Uterus (tissue), 3 donors: ENCODE measurements at regions not wholly inside any gene's neighbourhood (a gene's known extent, or its start where the extent isn't known, plus 50 kb on each side); places are given as distances from the start of the nearest gene placed in this dataset.

ENCODE experiments used
- DNase-seq, 2 donors: peaks; one replicate each; pipeline ENCODE4 v3.0.0-alpha.2; 2019 to 2020
- H3K27ac ChIP-seq, 2 donors: fragments of 200-600 bp; sonication (generic); 1 replicate in 1 of 2; 2 replicates in 1 of 2; pipeline ENCODE4 v1.5.1; 2016 to 2018
- H3K27me3 ChIP-seq, 2 donors: fragments of 200-600 bp; sonication (generic); one replicate each; pipeline ENCODE4 v1.5.1; 2018 to 2019; ENCODE audit warnings: control low read depth in 1 of 2
- H3K36me3 ChIP-seq, 2 donors: fragments of 200-600 bp; sonication (generic); one replicate each; pipeline ENCODE4 v1.5.1; 2019; ENCODE audit warnings: control low read depth in 1 of 2
- H3K4me1 ChIP-seq, 2 donors: fragments of 200-600 bp; sonication (generic); one replicate each; pipeline ENCODE4 v1.5.1; 2018 to 2019; ENCODE audit warnings: control low read depth in 1 of 2
- H3K4me3 ChIP-seq, 2 donors: fragments of 200-600 bp; sonication (generic); 1 replicate in 1 of 2; 2 replicates in 1 of 2; pipeline ENCODE4 v1.5.1; 2018 to 2019; ENCODE audit warnings: mild to moderate bottlenecking in 1 of 2
- H3K9me3 ChIP-seq, 2 donors: fragments of 200-600 bp; sonication (generic); one replicate each; pipeline ENCODE4 v1.5.1; 2019; ENCODE audit warnings: control low read depth in 1 of 2
- CTCF ChIP-seq, 4 experiments: fragments of 200-600 bp in 2 of 4; fragments of 450-650 bp in 2 of 4; sonication (generic) in 2 of 4; IDR thresholded peaks; one replicate each; pipeline ENCODE4 v1.5.1; 2016 to 2019; ENCODE audit warnings: antibody characterized with exemption in 4 of 4, mild to moderate bottlenecking in 2 of 4, moderate library complexity in 1 of 4
- POLR2A ChIP-seq, 2 donors: fragments of 450-650 bp; IDR thresholded peaks; one replicate each; pipeline ENCODE4 v1.6.1; 2016; ENCODE audit warnings: antibody characterized with exemption in 2 of 2, mild to moderate bottlenecking in 1 of 2, moderate library complexity in 1 of 2
- intact Hi-C: fragments of 100-400 bp; cut with DNase I; formaldehyde crosslinking; loops from one replicate; pipeline ENCODE4 v1.15.1; 2023; ENCODE audit warnings: low total_unique reads
- donor health status: DM: yes; HTN: yes; CAD: no.

- no peak for DNase-seq
- Histone ChIP-seq H3K4me3 (no peak overlapping the region), H3K36me3 (no peaks in the 10 kb centered on the region), H3K27me3 (no peaks in the 10 kb centered on the region), H3K4me1 (no peaks in the 10 kb centered on the region), H3K27ac (no peak overlapping the region), H3K9me3 (no peaks in the 10 kb centered on the region)
- no peak for TF ChIP-seq CTCF (IDR thresholded peaks at IDR 0.05)
- no peak for TF ChIP-seq POLR2A (IDR thresholded peaks at IDR 0.05)
- intact Hi-C loops: no loop called here
These were observed 385.5 kb upstream of the TSHZ2 start for GRCh38 chr20:52586660-52587059.

GRCh38 chr20:52585333-52585732 lies 386.8 kb upstream of the TSHZ2 start:
- H3K27me3 ChIP-seq: no peaks in the 10 kb centered on the region
- TF ChIP-seq CTCF (IDR thresholded peaks at IDR 0.05) (no peak), POLR2A (IDR thresholded peaks at IDR 0.05) (no peak)
- intact Hi-C loops: no loop called here

GRCh38 chr20:52578559-52578958 lies 387.0 kb upstream of the ZFP64 start:
- no peaks in the 10 kb centered on the region for H3K9me3 ChIP-seq
- H3K4me3 ChIP-seq: no peak overlapping the region
- no peak for TF ChIP-seq CTCF (IDR thresholded peaks at IDR 0.05)
- no peak for TF ChIP-seq POLR2A (IDR thresholded peaks at IDR 0.05)
- intact Hi-C loops: no loop called here
- no peaks in the 10 kb centered on the region for H3K4me1 ChIP-seq
- H3K27ac ChIP-seq: no peak overlapping the region
- no peaks in the 10 kb centered on the region for H3K27me3 ChIP-seq
- no peaks in the 10 kb centered on the region for H3K36me3 ChIP-seq
- DNase-seq: no peak

More at GRCh38 chr20:52585333-52585732, 386.8 kb upstream of the TSHZ2 start:
- no peaks in the 10 kb centered on the region for H3K4me1 ChIP-seq
- H3K4me3 ChIP-seq: no peak overlapping the region
- H3K27ac ChIP-seq: no peak overlapping the region
- DNase-seq: no peak
- H3K9me3 ChIP-seq: no peaks in the 10 kb centered on the region
- no peaks in the 10 kb centered on the region for H3K36me3 ChIP-seq

- DNase-seq: no peak
- Histone ChIP-seq H3K4me1 (no peaks in the 10 kb centered on the region), H3K9me3 (no peaks in the 10 kb centered on the region), H3K4me3 (no peak overlapping the region), H3K36me3 (no peaks in the 10 kb centered on the region), H3K27ac (no peak overlapping the region), H3K27me3 (no peaks in the 10 kb centered on the region)
- intact Hi-C loops: no loop called here
- no peak for TF ChIP-seq CTCF (IDR thresholded peaks at IDR 0.05)
- no peak for TF ChIP-seq POLR2A (IDR thresholded peaks at IDR 0.05)
These were observed 386.1 kb upstream of the ZFP64 start for GRCh38 chr20:52577696-52578095.

- Histone ChIP-seq H3K27ac (no peak overlapping the region), H3K4me3 (no peak overlapping the region), H3K27me3 (no peaks in the 10 kb centered on the region), H3K4me1 (no peaks in the 10 kb centered on the region), H3K36me3 (no peaks in the 10 kb centered on the region), H3K9me3 (no peaks in the 10 kb centered on the region)
- no peak for TF ChIP-seq POLR2A (IDR thresholded peaks at IDR 0.05)
- no peak for TF ChIP-seq CTCF (IDR thresholded peaks at IDR 0.05)
- DNase-seq: no peak
- intact Hi-C loops: no loop called here
These were observed 381.1 kb upstream of the ZFP64 start for GRCh38 chr20:52572687-52573086.
